ENCODE measurements at regions not wholly inside any gene's neighbourhood (a gene's known extent, or its start where the extent isn't known, plus 50 kb on each side); places are given as distances from the start of the nearest gene placed in this dataset.

GRCh38 chr18:2410688-2411087, 160.6 kb downstream of the METTL4 start:
- DNase-seq = no peak

- no peak for DNase-seq
Measured at GRCh38 chr18:2411381-2411960, 159.8 kb downstream of the METTL4 start.

GRCh38 chr18:2412281-2412680, 159.0 kb downstream of the METTL4 start:
- no peak for DNase-seq

GRCh38 chr18:2412996-2413751, 158.1 kb downstream of the METTL4 start:
- no peak for DNase-seq

DNA sequence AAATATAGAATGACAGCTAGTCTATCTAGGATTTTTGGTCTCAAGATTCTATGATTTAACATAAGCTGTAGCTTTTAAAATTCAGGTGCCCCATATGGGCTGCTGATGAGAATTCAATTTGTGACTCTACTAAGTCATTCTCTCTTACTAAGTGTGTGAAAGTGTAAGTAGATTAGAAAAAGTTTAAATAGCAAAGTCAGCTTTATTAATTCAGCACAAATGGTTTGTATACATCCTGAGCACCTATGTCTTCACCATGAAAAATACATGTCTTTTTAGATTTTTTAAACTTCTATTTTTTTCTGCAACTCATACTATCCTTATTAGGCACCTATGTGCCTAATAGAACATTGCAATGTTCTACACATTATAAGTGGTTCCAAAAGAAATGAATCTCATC, 157.1 kb downstream of the METTL4 start:
- no peak for DNase-seq

GRCh38 chr18:2415656-2416055, 155.6 kb downstream of the METTL4 start:
- DNase-seq = no peak

GRCh38 chr18:2417861-2418610, 153.3 kb downstream of the METTL4 start:
- DNase-seq = no peak

DNA sequence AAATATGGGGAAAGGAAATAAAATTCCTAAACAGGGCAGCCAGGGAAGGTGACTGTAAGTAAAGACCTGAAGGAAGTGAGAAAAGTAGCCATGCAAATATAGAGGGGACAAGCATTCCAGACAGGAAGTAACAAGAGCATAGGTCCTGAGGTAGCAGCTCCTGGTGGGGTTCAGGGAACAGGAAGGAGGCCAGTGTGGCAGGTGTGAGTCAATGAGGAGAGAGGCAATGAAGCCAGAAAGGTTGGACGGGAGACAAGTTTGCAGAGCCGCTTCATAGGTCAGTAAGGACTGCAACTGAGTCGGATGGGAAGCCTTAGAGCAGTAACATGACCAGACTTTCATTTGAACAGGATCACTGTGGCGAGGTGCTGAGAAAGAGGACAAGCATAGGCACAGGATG, 150.9 kb downstream of the METTL4 start:
- no peak for DNase-seq

DNA sequence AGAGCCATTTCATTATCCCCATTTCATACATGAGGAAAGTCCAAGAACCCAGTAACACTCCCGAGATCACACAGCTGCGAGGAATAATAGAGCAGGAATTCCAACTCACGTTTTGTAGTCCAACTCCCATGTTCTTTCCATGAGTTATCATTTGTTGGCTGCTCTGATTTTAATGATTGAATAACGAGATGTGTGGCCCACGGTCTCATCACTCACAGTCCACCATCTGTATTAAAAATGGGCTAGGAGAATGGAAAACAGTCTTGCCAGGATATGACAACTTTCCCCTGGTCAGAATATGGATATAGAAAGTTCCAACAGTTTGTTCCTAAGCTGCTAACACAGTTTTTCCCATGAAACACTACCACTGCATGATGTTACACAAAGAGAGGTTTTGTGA, 147.5 kb downstream of the METTL4 start:
- DNase-seq = no peak

GRCh38 chr18:2424420-2424819, 146.9 kb downstream of the METTL4 start:
- DNase-seq = no peak

DNA sequence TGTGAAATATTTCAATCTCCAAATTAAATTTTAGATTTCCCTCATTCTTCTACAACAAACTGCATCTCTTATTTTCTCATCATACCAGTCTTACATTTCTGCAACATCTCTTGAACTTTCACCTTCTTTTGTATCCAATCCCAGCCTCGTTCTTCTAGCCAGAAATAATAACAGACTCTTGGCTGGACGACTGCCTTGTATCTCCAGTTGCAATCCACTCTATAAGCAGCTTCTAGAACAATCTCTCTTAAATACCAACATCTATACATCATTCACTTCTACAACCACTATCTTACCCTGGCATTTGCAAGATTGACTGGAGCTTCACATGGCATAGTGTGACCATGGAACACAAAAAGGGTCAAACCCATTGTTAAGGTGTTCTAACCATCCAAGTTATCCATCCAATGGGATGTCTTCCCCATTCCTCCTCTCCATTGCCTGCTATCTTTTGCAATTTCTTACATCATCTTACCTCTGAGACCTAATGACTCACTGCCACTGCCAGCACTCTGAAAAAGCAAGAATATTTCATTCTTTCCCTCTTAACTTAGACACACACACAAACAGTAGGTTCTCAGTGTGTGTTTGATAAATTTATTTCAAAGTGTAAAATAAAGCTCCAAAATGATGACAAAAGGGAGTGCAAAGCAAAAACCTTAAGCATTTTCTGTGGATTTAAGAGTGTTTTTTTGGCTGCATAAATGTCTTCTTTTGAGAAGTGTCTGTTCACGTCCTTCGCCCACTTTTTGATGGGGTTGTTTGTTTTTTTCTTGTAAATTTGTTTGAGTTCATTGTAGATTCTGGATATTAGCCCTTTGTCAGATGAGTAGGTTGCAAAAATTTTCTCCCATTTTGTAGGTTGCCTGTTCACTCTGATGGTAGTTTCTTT, 145.6 kb downstream of the METTL4 start:
- DNase-seq = no peak

DNA sequence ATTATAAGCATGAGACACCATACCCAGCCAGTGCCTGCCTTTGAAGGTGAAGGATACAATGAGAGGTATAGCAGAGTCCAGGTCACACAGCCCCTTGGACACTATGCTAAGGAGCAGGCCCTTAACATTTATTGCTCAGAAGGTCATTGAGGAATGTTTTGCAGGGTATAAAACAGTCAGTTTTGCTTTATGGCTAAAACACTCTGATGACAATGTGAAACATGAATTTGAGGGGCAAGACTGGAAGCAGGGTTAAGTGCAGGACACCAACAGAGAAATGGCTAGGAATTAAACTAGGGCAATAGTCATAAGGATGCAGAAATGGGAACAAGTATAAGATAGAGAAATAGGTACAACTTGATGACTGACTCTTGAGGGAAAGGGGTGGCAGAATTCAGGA, 141.1 kb downstream of the METTL4 start:
- no peak for DNase-seq

DNA sequence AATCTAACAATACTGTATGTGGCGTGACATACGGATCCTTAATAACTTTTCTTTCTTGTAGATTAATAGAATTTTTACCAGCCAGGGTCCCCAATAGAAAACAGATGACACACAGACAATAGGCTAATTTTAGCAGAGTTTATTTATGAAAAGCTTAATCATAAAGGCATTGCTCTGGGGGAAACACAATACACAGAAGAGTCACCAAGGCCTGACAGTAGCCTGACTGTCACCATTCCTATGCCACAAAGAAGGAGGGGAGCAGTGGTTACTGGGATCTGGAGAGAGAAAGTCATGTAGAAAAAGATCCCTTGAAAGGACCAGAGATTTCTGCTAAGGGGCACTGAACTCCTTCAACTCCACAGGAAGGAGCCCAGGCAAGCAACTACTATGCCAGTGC, 139.5 kb downstream of the METTL4 start:
- no peak for DNase-seq

GRCh38 chr18:2433366-2433765, 137.9 kb downstream of the METTL4 start:
- DNase-seq = no peak

GRCh38 chr18:2441544-2441943, 129.8 kb downstream of the METTL4 start:
- DNase-seq = no peak

DNA sequence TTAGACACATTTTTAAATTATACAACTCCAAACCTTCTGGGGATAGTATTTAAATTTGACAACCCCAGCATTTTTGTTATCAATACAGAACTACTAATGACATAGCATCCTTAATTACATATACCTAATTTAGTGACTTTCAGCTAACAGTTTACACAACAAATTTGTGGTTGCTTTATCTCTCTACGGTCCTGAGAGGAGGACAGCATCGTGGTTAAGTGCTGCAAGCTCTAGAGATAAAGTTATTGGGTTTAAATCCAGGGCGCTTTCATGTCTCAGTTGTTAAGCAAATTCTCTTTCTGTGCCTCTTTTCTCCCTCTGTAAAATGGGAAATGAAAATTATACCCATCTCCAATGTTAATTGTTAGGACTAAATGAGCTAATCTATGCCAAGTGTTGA, 129.3 kb downstream of the METTL4 start:
- no peak for DNase-seq

DNA sequence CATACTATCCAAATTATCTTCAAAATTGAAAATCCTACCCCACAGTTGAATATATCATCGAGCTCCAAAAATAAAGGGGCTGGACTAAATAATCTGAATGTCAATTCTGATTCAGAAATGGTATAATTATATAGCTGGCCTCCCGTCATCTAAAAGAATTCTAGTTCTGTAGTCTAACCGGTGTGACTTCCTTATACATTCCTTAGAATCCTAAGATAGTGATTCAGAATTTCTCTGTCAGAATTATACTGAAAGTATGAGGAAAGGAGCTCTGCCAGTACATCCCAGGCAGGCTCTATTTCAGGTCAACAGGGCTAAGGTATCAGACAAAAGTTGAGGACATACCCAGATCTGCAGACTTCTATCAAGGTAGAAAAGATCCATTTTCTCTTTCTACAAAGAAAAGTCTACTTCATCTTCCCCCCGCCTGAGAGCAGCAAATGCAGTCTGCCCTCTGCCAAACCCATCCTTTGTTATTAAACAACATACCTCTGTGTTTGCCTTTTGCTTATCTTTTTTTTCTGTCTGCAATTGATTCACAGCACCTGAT, 128.5 kb downstream of the METTL4 start:
- no peak for DNase-seq

DNA sequence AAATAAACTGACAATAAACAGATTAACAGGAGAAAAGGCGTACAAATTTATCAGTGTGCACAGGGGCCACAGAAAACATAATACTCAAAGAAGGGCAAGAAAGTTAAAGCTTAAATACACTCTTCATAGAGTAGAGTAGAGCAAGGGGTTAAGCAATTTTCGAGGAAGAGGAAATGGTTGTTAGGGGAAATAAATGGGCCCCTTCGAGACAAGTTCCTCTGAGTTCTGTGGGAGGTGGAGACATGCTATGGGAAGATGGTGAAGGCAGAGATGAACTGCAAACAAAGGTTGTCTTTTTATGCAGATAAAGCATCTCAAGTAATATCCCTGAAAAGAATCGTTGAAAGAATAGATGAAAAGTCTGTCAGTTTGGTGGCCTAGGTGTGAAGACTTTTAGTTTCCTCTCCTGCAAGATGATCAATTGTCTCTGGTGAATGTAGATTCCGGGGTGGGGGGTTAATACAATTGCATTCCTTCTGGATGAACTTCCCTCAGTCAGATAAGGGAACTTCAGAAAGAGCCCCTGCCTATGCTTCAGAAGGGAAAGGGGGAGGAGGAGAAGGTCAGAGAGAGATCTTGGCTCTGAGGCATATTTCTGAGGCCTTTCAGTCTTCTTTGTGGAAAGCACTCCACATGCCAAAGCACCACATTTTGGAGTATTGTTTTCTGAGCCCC, 127.0 kb downstream of the METTL4 start:
- DNase-seq = no peak

- DNase-seq = no peak
Measured at GRCh38 chr18:2448565-2449151, 122.6 kb downstream of the METTL4 start.

DNA sequence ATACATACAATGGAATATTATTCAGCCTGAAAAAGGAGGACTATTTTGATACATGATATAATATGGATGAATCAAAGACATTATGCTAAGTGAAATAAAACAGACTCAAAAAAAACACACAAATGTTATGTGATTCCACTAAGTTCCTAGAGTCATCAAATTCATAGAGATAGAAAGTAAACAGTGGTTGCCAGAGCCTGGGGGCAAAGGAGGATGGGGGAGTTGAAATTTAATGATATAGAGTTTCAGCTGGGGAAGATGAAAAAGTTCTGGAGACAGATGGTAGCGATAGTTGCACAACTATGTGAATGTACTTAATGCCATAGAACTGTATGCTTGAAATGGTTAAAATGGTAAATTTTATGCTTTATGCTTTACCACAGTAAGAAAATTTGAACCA, 119.7 kb downstream of the METTL4 start:
- no peak for DNase-seq

DNA sequence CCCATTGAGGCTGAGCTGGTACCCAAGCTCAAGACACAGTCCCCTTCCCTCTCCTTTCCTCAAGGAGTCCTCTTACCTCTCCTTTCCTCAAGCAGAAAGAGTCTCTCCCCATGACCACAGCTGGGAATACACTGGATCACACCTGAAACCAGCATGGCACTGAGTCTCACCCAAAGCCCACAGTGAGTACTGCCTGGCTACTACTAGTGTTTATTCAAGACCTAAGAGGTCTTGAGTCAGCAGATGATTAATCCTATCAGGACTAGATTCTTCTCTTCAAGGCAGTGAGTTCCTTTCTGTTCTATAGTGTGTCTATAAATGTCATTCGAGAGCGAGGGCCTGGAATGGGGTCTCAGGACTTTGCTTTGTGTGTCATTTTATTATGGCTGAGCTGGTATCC, 111.4 kb downstream of the METTL4 start:
- DNase-seq = no peak

GRCh38 chr18:2466978-2467377, 104.3 kb downstream of the METTL4 start:
- no peak for DNase-seq

Data from activated T-cell treated with anti-CD3 and anti-CD28 coated beads for 4 hours (primary cell).